B cell (primary cell): ENCODE measurements at regions not wholly inside any gene's neighbourhood (a gene's known extent, or its start where the extent isn't known, plus 50 kb on each side); places are given as distances from the start of the nearest gene placed in this dataset.

Experiments used
- ATAC-seq: fragments of 200-7000 bp; cut with Tn5 transposase; one replicate; pipeline ENCODE4 v1.10.0; 2021; ENCODE audit warnings: low read depth, mild to moderate bottlenecking, moderate number of reproducible peaks, moderate library complexity
- CTCF ChIA-PET: fragments of 350-600 bp; sonication (Branson Sonifier 250); formaldehyde crosslinking; loops from one replicate; lab custom pipeline; 2021; ENCODE audit warnings: antibody characterized with exemption, inconsistent platforms; lab: Charles Lee
- POLR2A ChIA-PET: fragments of 350-600 bp; sonication (Branson Sonifier 250); formaldehyde crosslinking; loops from one replicate; lab custom pipeline; 2021; ENCODE audit warnings: antibody characterized with exemption; lab: Charles Lee
- DNase-seq: peaks from one replicate; pipeline ENCODE4 v3.0.0; 2013
- H2AFZ ChIP-seq: 2 replicates; pipeline ENCODE4 v1.6.1; 2012; ENCODE audit warnings: mild to moderate bottlenecking, low read depth, low read length; ENCODE audit not compliant: insufficient read depth, poor library complexity, severe bottlenecking
- H3K27ac ChIP-seq, 2 donors: 1 replicate in 1 of 2; 2 replicates in 1 of 2; pipeline ENCODE4 v1.5.1; 2012 to 2013; ENCODE audit warnings: low read length in 2 of 2, mild to moderate bottlenecking in 2 of 2, moderate library complexity in 1 of 2
- H3K27me3 ChIP-seq, 4 experiments: fragments of 200-600 bp in 1 of 4; sonication (generic) in 1 of 4; replicated peaks in 1 of 4; 1 replicate in 2 of 4; 2 replicates in 2 of 4; pipeline versions ENCODE4 v1.6.1 to v1.7.0; 2013 to 2016; ENCODE audit warnings: low read length in 3 of 4, mild to moderate bottlenecking in 2 of 4, mixed read lengths in 1 of 4, moderate library complexity in 1 of 4; ENCODE audit not compliant: insufficient read depth in 4 of 4, control insufficient read depth in 3 of 4; ENCODE audit errors: control extremely low read depth in 1 of 4
- H3K36me3 ChIP-seq, 2 experiments: replicated peaks in 1 of 2; 1 replicate in 1 of 2; 2 replicates in 1 of 2; pipeline versions ENCODE4 v1.6.1 to v1.7.1; 2013; ENCODE audit warnings: low read length in 1 of 2; ENCODE audit not compliant: insufficient read depth in 2 of 2, control insufficient read depth in 1 of 2; ENCODE audit errors: control extremely low read depth in 1 of 2, extremely low read depth in 1 of 2
- H3K4me1 ChIP-seq, 2 donors: fragments of 200-600 bp in 1 of 2; sonication (generic) in 1 of 2; 1 replicate in 1 of 2; 2 replicates in 1 of 2; pipeline versions ENCODE4 v1.5.1 to v1.6.1; 2013 to 2017; ENCODE audit warnings: low read length in 2 of 2; ENCODE audit not compliant: control insufficient read depth in 2 of 2, insufficient read depth in 2 of 2
- H3K4me2 ChIP-seq: replicated peaks from 2 replicates; pipeline ENCODE3; 2012; ENCODE audit warnings: mild to moderate bottlenecking, low read depth, low read length; ENCODE audit not compliant: poor library complexity, severe bottlenecking
- H3K4me3 ChIP-seq, 5 experiments: fragments of 200-600 bp in 1 of 5; sonication (generic) in 1 of 5; 1 replicate in 3 of 5; 2 replicates in 2 of 5; pipeline versions ENCODE4 v1.5.1 to v1.7.0; 2011 to 2016; ENCODE audit warnings: low read length in 4 of 5, mild to moderate bottlenecking in 4 of 5, low read depth in 2 of 5, control low read depth in 1 of 5, moderate library complexity in 1 of 5; ENCODE audit not compliant: insufficient read depth in 1 of 5; ENCODE audit errors: control extremely low read depth in 1 of 5, extremely low read depth in 1 of 5
- H3K79me2 ChIP-seq: fragments of 200-600 bp; sonication (generic); one replicate; pipeline ENCODE4 v1.6.0; 2016; ENCODE audit warnings: low read length; ENCODE audit not compliant: control insufficient read depth, insufficient read depth
- H3K9ac ChIP-seq: fragments of 200-600 bp; sonication (generic); 2 replicates; pipeline ENCODE4 v1.6.1; 2017; ENCODE audit warnings: mild to moderate bottlenecking, low read length, moderate library complexity
- H3K9me3 ChIP-seq, 3 donors: one replicate each; pipeline versions ENCODE4 v1.6.1 to v1.7.1; 2013; ENCODE audit warnings: low read length in 2 of 3; ENCODE audit not compliant: control insufficient read depth in 2 of 3, insufficient read depth in 1 of 3; ENCODE audit errors: control extremely low read depth in 1 of 3
- H4K20me1 ChIP-seq: 2 replicates; pipeline ENCODE4 v1.6.0; 2012; ENCODE audit warnings: mild to moderate bottlenecking, low read length; ENCODE audit not compliant: insufficient read depth, control insufficient read depth, poor library complexity, severe bottlenecking
- H3K27ac Mint-ChIP-seq: one replicate; pipeline ENCODE4 v1.8.0; 2021; ENCODE audit warnings: mixed read lengths
- H3K27me3 Mint-ChIP-seq: one replicate; pipeline ENCODE4 v1.8.0; 2021; ENCODE audit warnings: mixed read lengths
- H3K4me1 Mint-ChIP-seq: one replicate; pipeline ENCODE4 v1.8.0; 2021; ENCODE audit warnings: mixed read lengths
- H3K4me3 Mint-ChIP-seq: one replicate; pipeline ENCODE4 v1.8.0; 2021; ENCODE audit warnings: mixed read lengths
- H3K9me3 Mint-ChIP-seq: one replicate; pipeline ENCODE4 v1.8.0; 2022; ENCODE audit warnings: mixed read lengths; ENCODE audit not compliant: insufficient read depth
- EZH2 ChIP-seq: IDR thresholded peaks from 2 replicates; pipeline ENCODE4 v1.6.1; 2012; ENCODE audit warnings: borderline replicate concordance, low read depth, mild to moderate bottlenecking, moderate library complexity, low read length; ENCODE audit not compliant: insufficient read depth, poor library complexity, severe bottlenecking
- WGBS: methylation state at CpG from one replicate; pipeline ENCODE4 v1.1.5; 2013; ENCODE audit warnings: missing lambda C conversion rate; ENCODE audit not compliant: insufficient coverage; 5-methylcytosine and 5-hydroxymethylcytosine counted together
- intact Hi-C: fragments of 100-400 bp; cut with micrococcal nuclease; formaldehyde crosslinking; loops from one replicate; pipeline ENCODE4 v1.10.0; 2022
- TF ChIP-seq, protein P1 (sequence below): fragments of 200-600 bp; IDR thresholded peaks from one replicate; pipeline ENCODE4 v1.8.0; 2022; ENCODE audit warnings: antibody characterized with exemption, mild to moderate bottlenecking

DNA sequence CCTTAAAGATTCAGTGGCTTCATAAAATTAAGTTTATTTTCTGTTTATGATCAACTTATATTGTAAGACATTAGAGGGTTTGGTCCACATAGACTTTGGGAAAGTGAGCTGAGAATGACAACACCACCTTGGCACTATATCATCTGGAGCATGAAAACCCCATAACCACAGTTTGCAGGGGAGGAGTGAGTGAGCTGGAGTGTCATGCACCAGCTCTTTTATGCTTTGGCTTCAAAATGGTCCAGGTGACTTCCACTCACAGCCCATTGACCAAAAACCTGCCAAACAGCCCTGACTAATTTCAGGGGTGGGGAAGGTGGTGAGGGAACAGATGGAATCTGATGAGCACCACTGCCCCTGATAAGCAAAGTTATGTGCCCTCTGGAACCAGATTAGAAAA is 295.8 kb downstream of the DMRTA1 start:
- Histone ChIP-seq H3K9me3 (no peaks in the 10 kb centered on the region), H4K20me1 (no peaks in the 10 kb centered on the region), H3K36me3 (no peaks in the 10 kb centered on the region), H3K9ac (no peak overlapping the region), H3K4me3 (no peak overlapping the region), H3K27me3 (no peaks in the 10 kb centered on the region), H3K79me2 (no peaks in the 10 kb centered on the region), H3K4me2 (no peak overlapping the region), H3K4me1 (no peaks in the 10 kb centered on the region), H3K27ac (no peak overlapping the region), H2AFZ (no peak overlapping the region)
- TF ChIP-seq, protein P1, sequence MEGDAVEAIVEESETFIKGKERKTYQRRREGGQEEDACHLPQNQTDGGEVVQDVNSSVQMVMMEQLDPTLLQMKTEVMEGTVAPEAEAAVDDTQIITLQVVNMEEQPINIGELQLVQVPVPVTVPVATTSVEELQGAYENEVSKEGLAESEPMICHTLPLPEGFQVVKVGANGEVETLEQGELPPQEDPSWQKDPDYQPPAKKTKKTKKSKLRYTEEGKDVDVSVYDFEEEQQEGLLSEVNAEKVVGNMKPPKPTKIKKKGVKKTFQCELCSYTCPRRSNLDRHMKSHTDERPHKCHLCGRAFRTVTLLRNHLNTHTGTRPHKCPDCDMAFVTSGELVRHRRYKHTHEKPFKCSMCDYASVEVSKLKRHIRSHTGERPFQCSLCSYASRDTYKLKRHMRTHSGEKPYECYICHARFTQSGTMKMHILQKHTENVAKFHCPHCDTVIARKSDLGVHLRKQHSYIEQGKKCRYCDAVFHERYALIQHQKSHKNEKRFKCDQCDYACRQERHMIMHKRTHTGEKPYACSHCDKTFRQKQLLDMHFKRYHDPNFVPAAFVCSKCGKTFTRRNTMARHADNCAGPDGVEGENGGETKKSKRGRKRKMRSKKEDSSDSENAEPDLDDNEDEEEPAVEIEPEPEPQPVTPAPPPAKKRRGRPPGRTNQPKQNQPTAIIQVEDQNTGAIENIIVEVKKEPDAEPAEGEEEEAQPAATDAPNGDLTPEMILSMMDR = no peak
- no peak for TF ChIP-seq EZH2
- Mint-ChIP-seq H3K27ac (no peak overlapping the region), H3K4me1 (no peaks in the 10 kb centered on the region), H3K4me3 (no peak overlapping the region), H3K27me3 (no peaks in the 10 kb centered on the region), H3K9me3 (no peaks in the 10 kb centered on the region)
- intact Hi-C loops = no loop called here
- no peak for DNase-seq
- POLR2A ChIA-PET = no interaction called here
- CTCF ChIA-PET = no interaction called here
- ATAC-seq = no peak

DNA sequence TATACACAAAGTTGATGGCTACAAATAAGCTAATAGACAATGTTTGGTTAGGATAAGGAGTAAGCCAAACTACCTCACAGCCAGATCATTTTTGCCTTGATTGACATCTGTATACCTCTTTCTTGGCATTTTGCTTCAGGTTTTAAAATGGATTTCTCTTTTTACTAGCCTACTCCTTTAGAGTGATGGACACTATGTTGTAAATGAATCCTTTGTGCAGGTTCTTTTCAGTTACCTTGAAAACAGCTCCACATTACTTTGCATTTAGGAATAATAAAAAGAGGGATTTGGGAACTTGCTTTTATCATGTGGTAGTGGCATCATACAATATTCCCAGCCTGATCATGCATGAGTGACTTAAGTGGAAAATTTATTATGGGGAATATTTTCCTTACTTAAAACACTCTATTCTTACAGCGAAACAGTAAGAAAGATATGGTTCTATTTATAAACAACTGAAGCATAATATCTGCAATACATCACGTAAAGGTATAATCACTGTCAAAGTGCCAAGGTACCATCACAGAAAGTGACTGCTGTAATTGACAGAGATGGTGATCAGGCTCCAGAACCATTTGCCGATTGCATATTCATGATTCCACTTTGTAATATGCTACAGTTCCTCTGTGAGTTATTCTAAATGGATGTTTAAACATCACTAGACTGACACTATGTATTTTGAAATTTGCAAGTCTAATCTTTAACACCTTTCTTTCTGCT is 327.0 kb downstream of the DMRTA1 start:
- Histone ChIP-seq H3K4me2 (no peak overlapping the region), H3K9me3 (no peaks in the 10 kb centered on the region), H3K4me1 (no peaks in the 10 kb centered on the region), H4K20me1 (no peaks in the 10 kb centered on the region), H2AFZ (no peak overlapping the region), H3K79me2 (no peaks in the 10 kb centered on the region), H3K27ac (no peak overlapping the region), H3K9ac (no peak overlapping the region), H3K27me3 (no peaks in the 10 kb centered on the region), H3K4me3 (no peak overlapping the region), H3K36me3 (no peaks in the 10 kb centered on the region)
- ChIA-PET CTCF (no interaction called here), POLR2A (no interaction called here)
- ATAC-seq (no peak), DNase-seq (no peak)
- Mint-ChIP-seq H3K27me3 (no peaks in the 10 kb centered on the region), H3K4me3 (no peak overlapping the region), H3K9me3 (peaks cover 5% of the 10 kb centered on the region), H3K27ac (no peak overlapping the region), H3K4me1 (no peaks in the 10 kb centered on the region)
- WGBS = no CpG with 5 or more reads among the region's 3 CpGs
- intact Hi-C loops = no loop called here
- no peak for TF ChIP-seq EZH2
- TF ChIP-seq, protein P1 = no peak
